ENCODE measurements at regions not wholly inside any gene's neighbourhood (a gene's known extent, or its start where the extent isn't known, plus 50 kb on each side); places are given as distances from the start of the nearest gene placed in this dataset.
"Not testable (repeated sequence)": the region's sequence is repeated elsewhere in the genome, so short reads cannot be mapped to it uniquely, and the experiment has no call there.

- DNase-seq = no peak
Measured at GRCh38 chr2:220586980-220587530, 959.6 kb downstream of the SLC4A3 start.

GRCh38 chr2:220588148-220588547 is 960.7 kb downstream of the SLC4A3 start:
- DNase-seq = no peak

GRCh38 chr2:220590476-220590875 is 963.0 kb downstream of the SLC4A3 start:
- no peak for DNase-seq

GRCh38 chr2:220593526-220593925 is 966.1 kb downstream of the SLC4A3 start:
- DNase-seq = no peak

GRCh38 chr2:220601674-220602073 is 970.4 kb downstream of the EPHA4 start:
- no peak for DNase-seq

GRCh38 chr2:220613004-220613403 is 959.1 kb downstream of the EPHA4 start:
- DNase-seq = not testable (repeated sequence)

- DNase-seq = no peak
Measured at GRCh38 chr2:220614064-220614463, 958.0 kb downstream of the EPHA4 start.

- DNase-seq = no peak
Measured at GRCh38 chr2:220619525-220620220, 952.4 kb downstream of the EPHA4 start.

- no peak for DNase-seq
Measured at GRCh38 chr2:220626603-220627002, 945.5 kb downstream of the EPHA4 start.

- DNase-seq = no peak
Measured at GRCh38 chr2:220628252-220628651, 943.9 kb downstream of the EPHA4 start.

GRCh38 chr2:220641137-220641536 is 931.0 kb downstream of the EPHA4 start:
- no peak for DNase-seq

GRCh38 chr2:220646424-220646823 is 925.7 kb downstream of the EPHA4 start:
- DNase-seq = no peak

GRCh38 chr2:220648628-220649027 is 923.5 kb downstream of the EPHA4 start:
- DNase-seq = no peak

GRCh38 chr2:220653776-220654175 is 918.3 kb downstream of the EPHA4 start:
- DNase-seq = no peak

- DNase-seq = no peak
Measured at GRCh38 chr2:220654322-220654721, 917.8 kb downstream of the EPHA4 start.

GRCh38 chr2:220660277-220661145 is 911.6 kb downstream of the EPHA4 start:
- DNase-seq = no peak

GRCh38 chr2:220662431-220662830 is 909.7 kb downstream of the EPHA4 start:
- no peak for DNase-seq

GRCh38 chr2:220663065-220663464 is 909.0 kb downstream of the EPHA4 start:
- DNase-seq = no peak

- peak in 2 of 56 donors; percentile 0 to 2 for DNase-seq
Measured at GRCh38 chr2:220664272-220665107, 907.6 kb downstream of the EPHA4 start.

- DNase-seq = no peak
Measured at GRCh38 chr2:220665108-220665471, 907.0 kb downstream of the EPHA4 start.

GRCh38 chr2:220669324-220669723 is 902.8 kb downstream of the EPHA4 start:
- DNase-seq = no peak

- DNase-seq = no peak
Measured at GRCh38 chr2:220670511-220670910, 901.6 kb downstream of the EPHA4 start.
